ENCODE measurements at regions not wholly inside any gene's neighbourhood (a gene's known extent, or its start where the extent isn't known, plus 50 kb on each side); places are given as distances from the start of the nearest gene placed in this dataset.

- H3K27ac ChIP-seq (ENCODE audit: low read length), result no peak overlapping the region
- in situ Hi-C loops (cut with HindIII; ENCODE audit: low pct_unique_long_range_greater_than_20kb, low sequenced_read_pairs), result no loop called here
- BruUV-seq (replicated peaks), result no TSS peak
- no peaks in the 10 kb centered on the region for H3K4me1 ChIP-seq (ENCODE audit: control insufficient read depth, insufficient read depth, low read length)
- no peak overlapping the region for H3K4me3 ChIP-seq (ENCODE audit: low read depth in 2 of 2, low read length in 2 of 2)
- ChIA-PET POLR2A (no interaction called here), CTCF (no interaction called here)
- TF ChIP-seq TCF7L2 (IDR thresholded peaks at IDR 0.05; ENCODE audit: low read depth, low read length), result no peak
- TF ChIP-seq REST (IDR thresholded peaks at IDR 0.05; ENCODE audit: insufficient read depth in 1 of 2, low read depth in 2 of 2, low read length in 1 of 2), result peak; percentile 78 to 82
- intact Hi-C loops (cut with micrococcal nuclease; ENCODE audit: unreplicated experiment), result loop anchor here (1.0 to 10.0 kb wide), 3 partner anchors 197 to 626 kb away; no protein-coding TSS in a partner anchor
- no peaks in the 10 kb centered on the region for H3K36me3 ChIP-seq (ENCODE audit: control insufficient read depth, insufficient read depth, low read length)
- DNase-seq (ENCODE audit: low read depth, low spot score), result no peak
- no peaks in the 10 kb centered on the region for H3K9me3 ChIP-seq (ENCODE audit: control insufficient read depth, insufficient read depth, low read depth, low read length)
- ATAC-seq, result peak; percentile 49; the same call in 1 of the 2 replicates
- peaks cover 12% of the 10 kb centered on the region for H3K27me3 ChIP-seq (ENCODE audit: control insufficient read depth, insufficient read depth, low read length)
Measured at GRCh38 chr14:51780741-51781140, 79.7 kb upstream of the GNG2 start.

- no peaks in the 10 kb centered on the region for H3K36me3 ChIP-seq (ENCODE audit: control insufficient read depth, insufficient read depth, low read length)
- in situ Hi-C loops (cut with HindIII; ENCODE audit: low pct_unique_long_range_greater_than_20kb, low sequenced_read_pairs) (no loop called here), intact Hi-C loops (cut with micrococcal nuclease; ENCODE audit: unreplicated experiment) (loop anchor here (5.0 to 10.0 kb wide), 2 partner anchors 196 to 627 kb away; no protein-coding TSS in a partner anchor)
- H3K4me3 ChIP-seq (ENCODE audit: low read depth in 2 of 2, low read length in 2 of 2), result no peak overlapping the region
- no peak for ATAC-seq
- ChIA-PET CTCF (no interaction called here), POLR2A (no interaction called here)
- TF ChIP-seq POLR2AphosphoS5 (IDR thresholded peaks at IDR 0.05; ENCODE audit: low read depth, low read length), result no peak
- TF ChIP-seq CTCF (IDR thresholded peaks at IDR 0.05), result no peak
- TF ChIP-seq SIN3A (IDR thresholded peaks at IDR 0.05; ENCODE audit: borderline replicate concordance, insufficient read depth, low read depth, low read length), result no peak
- no peak for TF ChIP-seq TCF7L2 (IDR thresholded peaks at IDR 0.05; ENCODE audit: low read depth, low read length)
- TF ChIP-seq REST (IDR thresholded peaks at IDR 0.05; ENCODE audit: insufficient read depth in 1 of 2, low read depth in 2 of 2, low read length in 1 of 2), result no peak
- no peaks in the 10 kb centered on the region for H3K4me1 ChIP-seq (ENCODE audit: control insufficient read depth, insufficient read depth, low read length)
- no TSS peak for BruUV-seq (replicated peaks)
- H3K9me3 ChIP-seq (ENCODE audit: control insufficient read depth, insufficient read depth, low read depth, low read length), result no peaks in the 10 kb centered on the region
- no peak for DNase-seq (ENCODE audit: low read depth, low spot score)
- H3K27ac ChIP-seq (ENCODE audit: low read length), result no peak overlapping the region
- H3K27me3 ChIP-seq (ENCODE audit: control insufficient read depth, insufficient read depth, low read length), result peaks cover 12% of the 10 kb centered on the region
Measured at GRCh38 chr14:51781381-51781780, 79.0 kb upstream of the GNG2 start.
